ENCODE measurements at regions not wholly inside any gene's neighbourhood (a gene's known extent, or its start where the extent isn't known, plus 50 kb on each side); places are given as distances from the start of the nearest gene placed in this dataset.

- TF ChIP-seq GABPB1 (CRISPR knock-in tag; IDR thresholded peaks at IDR 0.05) (no peak), E2F4 (CRISPR knock-in tag; IDR thresholded peaks at IDR 0.05; ENCODE audit: borderline replicate concordance, low read depth) (no peak), ARID4B (CRISPR knock-in tag; IDR thresholded peaks at IDR 0.05; ENCODE audit: borderline replicate concordance) (no peak), JUN (CRISPR knock-in tag; IDR thresholded peaks at IDR 0.05) (no peak), NR1H2 (CRISPR knock-in tag; IDR thresholded peaks at IDR 0.05) (no peak), ZMAT4 (CRISPR knock-in tag; IDR thresholded peaks at IDR 0.05) (no peak)
- TF ChIP-seq, protein P1, sequence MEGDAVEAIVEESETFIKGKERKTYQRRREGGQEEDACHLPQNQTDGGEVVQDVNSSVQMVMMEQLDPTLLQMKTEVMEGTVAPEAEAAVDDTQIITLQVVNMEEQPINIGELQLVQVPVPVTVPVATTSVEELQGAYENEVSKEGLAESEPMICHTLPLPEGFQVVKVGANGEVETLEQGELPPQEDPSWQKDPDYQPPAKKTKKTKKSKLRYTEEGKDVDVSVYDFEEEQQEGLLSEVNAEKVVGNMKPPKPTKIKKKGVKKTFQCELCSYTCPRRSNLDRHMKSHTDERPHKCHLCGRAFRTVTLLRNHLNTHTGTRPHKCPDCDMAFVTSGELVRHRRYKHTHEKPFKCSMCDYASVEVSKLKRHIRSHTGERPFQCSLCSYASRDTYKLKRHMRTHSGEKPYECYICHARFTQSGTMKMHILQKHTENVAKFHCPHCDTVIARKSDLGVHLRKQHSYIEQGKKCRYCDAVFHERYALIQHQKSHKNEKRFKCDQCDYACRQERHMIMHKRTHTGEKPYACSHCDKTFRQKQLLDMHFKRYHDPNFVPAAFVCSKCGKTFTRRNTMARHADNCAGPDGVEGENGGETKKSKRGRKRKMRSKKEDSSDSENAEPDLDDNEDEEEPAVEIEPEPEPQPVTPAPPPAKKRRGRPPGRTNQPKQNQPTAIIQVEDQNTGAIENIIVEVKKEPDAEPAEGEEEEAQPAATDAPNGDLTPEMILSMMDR (IDR thresholded peaks at IDR 0.05) = no peak
- TF ChIP-seq, protein P2, sequence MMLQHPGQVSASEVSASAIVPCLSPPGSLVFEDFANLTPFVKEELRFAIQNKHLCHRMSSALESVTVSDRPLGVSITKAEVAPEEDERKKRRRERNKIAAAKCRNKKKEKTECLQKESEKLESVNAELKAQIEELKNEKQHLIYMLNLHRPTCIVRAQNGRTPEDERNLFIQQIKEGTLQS (CRISPR knock-in tag; conservative IDR thresholded peaks at IDR 0.05) = no peak
- TF ChIP-seq, protein P3, sequence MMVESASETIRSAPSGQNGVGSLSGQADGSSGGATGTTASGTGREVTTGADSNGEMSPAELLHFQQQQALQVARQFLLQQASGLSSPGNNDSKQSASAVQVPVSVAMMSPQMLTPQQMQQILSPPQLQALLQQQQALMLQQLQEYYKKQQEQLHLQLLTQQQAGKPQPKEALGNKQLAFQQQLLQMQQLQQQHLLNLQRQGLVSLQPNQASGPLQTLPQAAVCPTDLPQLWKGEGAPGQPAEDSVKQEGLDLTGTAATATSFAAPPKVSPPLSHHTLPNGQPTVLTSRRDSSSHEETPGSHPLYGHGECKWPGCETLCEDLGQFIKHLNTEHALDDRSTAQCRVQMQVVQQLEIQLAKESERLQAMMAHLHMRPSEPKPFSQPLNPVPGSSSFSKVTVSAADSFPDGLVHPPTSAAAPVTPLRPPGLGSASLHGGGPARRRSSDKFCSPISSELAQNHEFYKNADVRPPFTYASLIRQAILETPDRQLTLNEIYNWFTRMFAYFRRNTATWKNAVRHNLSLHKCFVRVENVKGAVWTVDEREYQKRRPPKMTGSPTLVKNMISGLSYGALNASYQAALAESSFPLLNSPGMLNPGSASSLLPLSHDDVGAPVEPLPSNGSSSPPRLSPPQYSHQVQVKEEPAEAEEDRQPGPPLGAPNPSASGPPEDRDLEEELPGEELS (CRISPR knock-in tag; IDR thresholded peaks at IDR 0.05) = no peak
These were observed 327.3 kb downstream of the HDGFL1 start for GRCh38 chr6:22896696-22897095.
